GM12873 (cell line): ENCODE measurements at regions not wholly inside any gene's neighbourhood (a gene's known extent, or its start where the extent isn't known, plus 50 kb on each side); places are given as distances from the start of the nearest gene placed in this dataset.

ENCODE experiments used
- CTCF ChIP-seq: IDR thresholded peaks from 2 replicates; pipeline ENCODE4 v1.5.1; 2012; ENCODE audit warnings: low read depth, mild to moderate bottlenecking, moderate library complexity, low read length, control low read depth; ENCODE audit not compliant: insufficient read depth; ENCODE audit errors: missing control alignments

GRCh38 chr11:119889111-119889510 lies 160.1 kb upstream of the NECTIN1 start:
- no peak for TF ChIP-seq CTCF

- no peak for TF ChIP-seq CTCF
These were observed 159.1 kb upstream of the NECTIN1 start for GRCh38 chr11:119888119-119888518.

GRCh38 chr11:119886667-119887230 lies 157.7 kb upstream of the NECTIN1 start:
- TF ChIP-seq CTCF: no peak

- no peak for TF ChIP-seq CTCF
These were observed 157.0 kb upstream of the NECTIN1 start for GRCh38 chr11:119885861-119886567.

- TF ChIP-seq CTCF: no peak
These were observed 156.1 kb upstream of the NECTIN1 start for GRCh38 chr11:119885067-119885466.

- no peak for TF ChIP-seq CTCF
These were observed 153.3 kb upstream of the NECTIN1 start for GRCh38 chr11:119882316-119882715.

GRCh38 chr11:119880873-119881272 lies 151.9 kb upstream of the NECTIN1 start:
- no peak for TF ChIP-seq CTCF
